Endodermal cell (in vitro differentiated cells): ENCODE measurements at regions not wholly inside any gene's neighbourhood (a gene's known extent, or its start where the extent isn't known, plus 50 kb on each side); places are given as distances from the start of the nearest gene placed in this dataset.

ENCODE experiments used
- DNase-seq: peaks from one replicate; pipeline ENCODE4 v3.0.0-alpha.2; 2017
- H3K27ac ChIP-seq: 2 replicates; pipeline ENCODE4 v1.5.1; 2013; ENCODE audit warnings: mild to moderate bottlenecking, low read depth, low read length, moderate library complexity
- H3K27me3 ChIP-seq: 2 replicates; pipeline ENCODE4 v1.6.1; 2013; ENCODE audit warnings: mild to moderate bottlenecking, low read length, moderate library complexity; ENCODE audit not compliant: insufficient read depth, control insufficient read depth, poor library complexity, severe bottlenecking
- H3K36me3 ChIP-seq: 2 replicates; pipeline ENCODE4 v1.7.0; 2013; ENCODE audit warnings: mild to moderate bottlenecking, low read length, moderate library complexity; ENCODE audit not compliant: control insufficient read depth, insufficient read depth
- H3K4me1 ChIP-seq: one replicate; pipeline ENCODE4 v1.7.0; 2013; ENCODE audit warnings: low read length; ENCODE audit not compliant: control insufficient read depth, insufficient read depth
- H3K4me3 ChIP-seq: 2 replicates; pipeline ENCODE4 v1.5.1; 2013; ENCODE audit warnings: mild to moderate bottlenecking, low read length, moderate library complexity
- H3K9ac ChIP-seq: 2 replicates; pipeline ENCODE4 v1.6.1; 2013; ENCODE audit warnings: mild to moderate bottlenecking, low read length, moderate library complexity; ENCODE audit not compliant: poor library complexity, severe bottlenecking; ENCODE audit errors: extremely low read depth
- H3K9me3 ChIP-seq: 2 replicates; pipeline ENCODE4 v1.6.1; 2013; ENCODE audit warnings: mild to moderate bottlenecking, low read length, moderate library complexity; ENCODE audit not compliant: control insufficient read depth
- H3K27ac Mint-ChIP-seq: 2 replicates; pipeline ENCODE4 v1.8.0; 2020; ENCODE audit warnings: mixed read lengths
- H3K27me3 Mint-ChIP-seq: 2 replicates; pipeline ENCODE4 v1.8.0; 2021; ENCODE audit warnings: mild to moderate bottlenecking, mixed read lengths; ENCODE audit not compliant: insufficient read depth
- H3K36me3 Mint-ChIP-seq: 2 replicates; pipeline ENCODE4 v1.8.0; 2020; ENCODE audit warnings: low read depth, mixed read lengths
- H3K4me1 Mint-ChIP-seq: 2 replicates; pipeline ENCODE4 v1.8.0; 2020; ENCODE audit warnings: mixed read lengths
- H3K4me3 Mint-ChIP-seq: 2 replicates; pipeline ENCODE4 v1.8.0; 2020; ENCODE audit warnings: mild to moderate bottlenecking, moderate library complexity, mixed read lengths
- H3K9me3 Mint-ChIP-seq: 2 replicates; pipeline ENCODE4 v1.8.0; 2020; ENCODE audit warnings: mild to moderate bottlenecking, mixed read lengths
- CTCF ChIP-seq: fragments of 200-600 bp; sonication (generic); conservative IDR thresholded peaks from 2 replicates; pipeline ENCODE4 v1.5.0; 2021; ENCODE audit warnings: antibody characterized with exemption, mild to moderate bottlenecking
- WGBS, 2 experiments: methylation state at CpG; one replicate each; pipeline versions ENCODE4 v1.1.5 to v1.1.7; 2013; ENCODE audit warnings: missing lambda C conversion rate in 2 of 2, mixed read lengths in 1 of 2; ENCODE audit not compliant: insufficient coverage in 1 of 2, insufficient read length in 1 of 2; 5-methylcytosine and 5-hydroxymethylcytosine counted together

GRCh38 chr6:113352029-113352801 lies 504.9 kb upstream of the MARCKS start:
- 82 to 100% methylated on average over 1 to 3 of the region's 3 CpGs for WGBS, 2 experiments
- Histone ChIP-seq H3K36me3 (no peaks in the 10 kb centered on the region), H3K4me3 (no peak overlapping the region), H3K9me3 (no peaks in the 10 kb centered on the region), H3K27me3 (no peaks in the 10 kb centered on the region), H3K9ac (no peak overlapping the region), H3K27ac (no peak overlapping the region), H3K4me1 (no peaks in the 10 kb centered on the region)
- H3K9me3 Mint-ChIP-seq = no peaks in the 10 kb centered on the region
- no peak overlapping the region for H3K4me3 Mint-ChIP-seq
- H3K4me1 Mint-ChIP-seq = peaks cover 16% of the 10 kb centered on the region
- no peak for DNase-seq
- H3K36me3 Mint-ChIP-seq = no peaks in the 10 kb centered on the region
- H3K27ac Mint-ChIP-seq = no peak overlapping the region
- H3K27me3 Mint-ChIP-seq = no peaks in the 10 kb centered on the region
- no peak for TF ChIP-seq CTCF

GRCh38 chr6:113352831-113353230 lies 504.3 kb upstream of the MARCKS start:
- Mint-ChIP-seq H3K4me3 (no peak overlapping the region), H3K27me3 (no peaks in the 10 kb centered on the region), H3K9me3 (no peaks in the 10 kb centered on the region), H3K27ac (no peak overlapping the region), H3K4me1 (peaks cover 13% of the 10 kb centered on the region), H3K36me3 (no peaks in the 10 kb centered on the region)
- no peak for TF ChIP-seq CTCF
- Histone ChIP-seq H3K4me1 (no peaks in the 10 kb centered on the region), H3K27me3 (no peaks in the 10 kb centered on the region), H3K36me3 (no peaks in the 10 kb centered on the region), H3K27ac (no peak overlapping the region), H3K9me3 (no peaks in the 10 kb centered on the region), H3K4me3 (no peak overlapping the region), H3K9ac (no peak overlapping the region)
- DNase-seq = no peak
- 84 to 100% methylated on average over 1 to 3 of the region's 3 CpGs for WGBS, 2 experiments

GRCh38 chr6:113353392-113353791 lies 503.8 kb upstream of the MARCKS start:
- 93 to 100% methylated on average over 1 to 2 of the region's 2 CpGs for WGBS, 2 experiments
- Mint-ChIP-seq H3K4me1 (peaks cover 13% of the 10 kb centered on the region), H3K27ac (no peak overlapping the region), H3K27me3 (no peaks in the 10 kb centered on the region), H3K36me3 (no peaks in the 10 kb centered on the region), H3K4me3 (no peak overlapping the region), H3K9me3 (no peaks in the 10 kb centered on the region)
- no peaks in the 10 kb centered on the region for H3K36me3 ChIP-seq
- H3K9me3 ChIP-seq = no peaks in the 10 kb centered on the region
- no peaks in the 10 kb centered on the region for H3K4me1 ChIP-seq
- H3K9ac ChIP-seq = no peak overlapping the region
- DNase-seq = no peak
- no peak overlapping the region for H3K4me3 ChIP-seq
- no peaks in the 10 kb centered on the region for H3K27me3 ChIP-seq
- H3K27ac ChIP-seq = no peak overlapping the region
- TF ChIP-seq CTCF = no peak
